ENCODE measurements at regions not wholly inside any gene's neighbourhood (a gene's known extent, or its start where the extent isn't known, plus 50 kb on each side); places are given as distances from the start of the nearest gene placed in this dataset.

DNA sequence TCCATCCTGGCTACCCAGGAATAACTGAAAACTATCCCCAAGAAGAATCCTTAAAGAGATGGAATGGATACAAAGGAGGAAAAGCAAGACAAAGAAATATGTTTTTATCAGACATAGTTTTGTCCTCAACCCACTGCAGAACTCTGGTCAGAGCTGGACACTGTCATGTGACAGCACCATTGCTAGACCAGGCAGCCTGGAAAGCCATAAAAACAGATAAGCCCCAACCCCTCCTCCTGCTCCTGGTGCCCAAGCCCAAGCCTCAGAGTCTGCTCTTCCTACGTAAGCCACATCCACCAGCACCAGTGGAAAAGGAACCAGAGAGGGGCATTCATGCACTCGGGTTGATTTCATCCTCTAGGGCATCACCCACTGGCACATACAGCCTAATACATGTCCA, 116.9 kb downstream of the TRIM29 start:
- TF ChIP-seq, protein P1, sequence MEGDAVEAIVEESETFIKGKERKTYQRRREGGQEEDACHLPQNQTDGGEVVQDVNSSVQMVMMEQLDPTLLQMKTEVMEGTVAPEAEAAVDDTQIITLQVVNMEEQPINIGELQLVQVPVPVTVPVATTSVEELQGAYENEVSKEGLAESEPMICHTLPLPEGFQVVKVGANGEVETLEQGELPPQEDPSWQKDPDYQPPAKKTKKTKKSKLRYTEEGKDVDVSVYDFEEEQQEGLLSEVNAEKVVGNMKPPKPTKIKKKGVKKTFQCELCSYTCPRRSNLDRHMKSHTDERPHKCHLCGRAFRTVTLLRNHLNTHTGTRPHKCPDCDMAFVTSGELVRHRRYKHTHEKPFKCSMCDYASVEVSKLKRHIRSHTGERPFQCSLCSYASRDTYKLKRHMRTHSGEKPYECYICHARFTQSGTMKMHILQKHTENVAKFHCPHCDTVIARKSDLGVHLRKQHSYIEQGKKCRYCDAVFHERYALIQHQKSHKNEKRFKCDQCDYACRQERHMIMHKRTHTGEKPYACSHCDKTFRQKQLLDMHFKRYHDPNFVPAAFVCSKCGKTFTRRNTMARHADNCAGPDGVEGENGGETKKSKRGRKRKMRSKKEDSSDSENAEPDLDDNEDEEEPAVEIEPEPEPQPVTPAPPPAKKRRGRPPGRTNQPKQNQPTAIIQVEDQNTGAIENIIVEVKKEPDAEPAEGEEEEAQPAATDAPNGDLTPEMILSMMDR (IDR thresholded peaks at IDR 0.05; ENCODE audit: low read depth, low read length), result no peak
- no peak for TF ChIP-seq EZH2phosphoT487 (IDR thresholded peaks at IDR 0.05; ENCODE audit: low read depth)
